ENCODE measurements at regions not wholly inside any gene's neighbourhood (a gene's known extent, or its start where the extent isn't known, plus 50 kb on each side); places are given as distances from the start of the nearest gene placed in this dataset.

GRCh38 chr7:34357946-34358345, 300.1 kb upstream of the NPSR1 start:
- TF ChIP-seq ZNF274 (IDR thresholded peaks at IDR 0.05; ENCODE audit: low read depth, low read length) (no peak), REST (IDR thresholded peaks at IDR 0.05; ENCODE audit: low read depth) (no peak), SP1 (IDR thresholded peaks at IDR 0.05; ENCODE audit: low read depth) (no peak), CTCF (IDR thresholded peaks at IDR 0.05 in 2 of 3, conservative IDR thresholded peaks at IDR 0.05 in 1 of 3; ENCODE audit: borderline replicate concordance in 1 of 3, insufficient read depth in 1 of 3, low read depth in 2 of 3, low read length in 2 of 3) (no peak), POLR2A (IDR thresholded peaks at IDR 0.05; ENCODE audit: borderline replicate concordance, extremely low read depth, insufficient read depth, insufficient read length) (no peak), ELF1 (IDR thresholded peaks at IDR 0.05; ENCODE audit: borderline replicate concordance, low read depth) (no peak), TCF7L2 (IDR thresholded peaks at IDR 0.05; ENCODE audit: borderline replicate concordance, extremely low read depth, insufficient read depth, insufficient read length) (no peak), ATF3 (IDR thresholded peaks at IDR 0.05) (no peak), MAX (IDR thresholded peaks at IDR 0.05) (no peak), FOSL1 (IDR thresholded peaks at IDR 0.05; ENCODE audit: low read depth) (no peak), ZFX (IDR thresholded peaks at IDR 0.05) (no peak)
